ENCODE measurements at regions not wholly inside any gene's neighbourhood (a gene's known extent, or its start where the extent isn't known, plus 50 kb on each side); places are given as distances from the start of the nearest gene placed in this dataset.
"Not testable (repeated sequence)": the region's sequence is repeated elsewhere in the genome, so short reads cannot be mapped to it uniquely, and the experiment has no call there.

GRCh38 chr12:127127897-127128296 is 1139.1 kb upstream of the TMEM132C start:
- TF ChIP-seq CTCF (conservative IDR thresholded peaks at IDR 0.05; ENCODE audit: low read length) = no peak
- TF ChIP-seq EZH2phosphoT487 (IDR thresholded peaks at IDR 0.05; ENCODE audit: borderline replicate concordance, low read depth, low read length) = no peak
- H3K4me3 ChIP-seq (ENCODE audit: low read depth, low read length, poor library complexity, severe bottlenecking) = no peak overlapping the region
- H3K27ac ChIP-seq (ENCODE audit: low read depth, low read length, poor library complexity, severe bottlenecking) = no peak overlapping the region
- no peaks in the 10 kb centered on the region for H3K9me2 ChIP-seq (ENCODE audit: insufficient read depth, low read length)
- H3K36me3 ChIP-seq (ENCODE audit: insufficient read depth, low read length) = no peaks in the 10 kb centered on the region
- ChIA-PET CTCF (ENCODE audit: unreplicated experiment) (no interaction called here), POLR2A (no interaction called here)
- no TSS peak for BruUV-seq (replicated peaks)
- H4K20me1 ChIP-seq (ENCODE audit: insufficient read depth, low read length) = no peaks in the 10 kb centered on the region
- no peaks in the 10 kb centered on the region for H3K79me2 ChIP-seq (ENCODE audit: insufficient read depth, low read depth, low read length)
- H3K4me2 ChIP-seq (ENCODE audit: low read length) = no peak overlapping the region
- H3K4me1 ChIP-seq (ENCODE audit: insufficient read depth, low read length, poor library complexity, severe bottlenecking) = no peaks in the 10 kb centered on the region
- DNase-seq (ENCODE audit: low spot score) = no peak
- intact Hi-C loops (cut with micrococcal nuclease; ENCODE audit: unreplicated experiment) = no loop called here
- H3K9me3 ChIP-seq (ENCODE audit: low read length) = no peaks in the 10 kb centered on the region
- H2AFZ ChIP-seq (ENCODE audit: low read length) = no peak overlapping the region

GRCh38 chr12:127130506-127131124 is 1136.4 kb upstream of the TMEM132C start:
- no peak for DNase-seq (ENCODE audit: low spot score)
- Histone ChIP-seq H4K20me1 (ENCODE audit: insufficient read depth, low read length) (no peaks in the 10 kb centered on the region), H3K79me2 (ENCODE audit: insufficient read depth, low read depth, low read length) (no peaks in the 10 kb centered on the region), H2AFZ (ENCODE audit: low read length) (no peak overlapping the region), H3K9me3 (ENCODE audit: low read length) (no peaks in the 10 kb centered on the region), H3K4me1 (ENCODE audit: insufficient read depth, low read length, poor library complexity, severe bottlenecking) (no peaks in the 10 kb centered on the region), H3K36me3 (ENCODE audit: insufficient read depth, low read length) (no peaks in the 10 kb centered on the region), H3K4me3 (ENCODE audit: low read depth, low read length, poor library complexity, severe bottlenecking) (no peak overlapping the region), H3K9me2 (ENCODE audit: insufficient read depth, low read length) (no peaks in the 10 kb centered on the region), H3K27ac (ENCODE audit: low read depth, low read length, poor library complexity, severe bottlenecking) (no peak overlapping the region), H3K4me2 (ENCODE audit: low read length) (no peak overlapping the region)
- intact Hi-C loops (cut with micrococcal nuclease; ENCODE audit: unreplicated experiment) = no loop called here
- no TSS peak for BruUV-seq (replicated peaks)
- ChIA-PET CTCF (ENCODE audit: unreplicated experiment) (no interaction called here), POLR2A (no interaction called here)
- TF ChIP-seq CTCF (conservative IDR thresholded peaks at IDR 0.05; ENCODE audit: low read length) = no peak
- TF ChIP-seq EZH2phosphoT487 (IDR thresholded peaks at IDR 0.05; ENCODE audit: borderline replicate concordance, low read depth, low read length) = no peak

GRCh38 chr12:127133675-127134335 is 1133.2 kb upstream of the TMEM132C start:
- H3K9me3 ChIP-seq (ENCODE audit: low read length) = no peaks in the 10 kb centered on the region
- H3K4me1 ChIP-seq (ENCODE audit: insufficient read depth, low read length, poor library complexity, severe bottlenecking) = no peaks in the 10 kb centered on the region
- no TSS peak for BruUV-seq (replicated peaks)
- H3K36me3 ChIP-seq (ENCODE audit: insufficient read depth, low read length) = no peaks in the 10 kb centered on the region
- DNase-seq (ENCODE audit: low spot score) = no peak
- no peak overlapping the region for H3K4me2 ChIP-seq (ENCODE audit: low read length)
- POLR2A ChIA-PET = no interaction called here
- no peaks in the 10 kb centered on the region for H3K79me2 ChIP-seq (ENCODE audit: insufficient read depth, low read depth, low read length)
- no peaks in the 10 kb centered on the region for H4K20me1 ChIP-seq (ENCODE audit: insufficient read depth, low read length)
- H3K4me3 ChIP-seq (ENCODE audit: low read depth, low read length, poor library complexity, severe bottlenecking) = no peak overlapping the region
- H2AFZ ChIP-seq (ENCODE audit: low read length) = no peak overlapping the region
- intact Hi-C loops (cut with micrococcal nuclease; ENCODE audit: unreplicated experiment) = no loop called here
- no peaks in the 10 kb centered on the region for H3K9me2 ChIP-seq (ENCODE audit: insufficient read depth, low read length)
- CTCF ChIA-PET (ENCODE audit: unreplicated experiment) = no interaction called here
- TF ChIP-seq CTCF (conservative IDR thresholded peaks at IDR 0.05; ENCODE audit: low read length) = no peak
- TF ChIP-seq EZH2phosphoT487 (IDR thresholded peaks at IDR 0.05; ENCODE audit: borderline replicate concordance, low read depth, low read length) = no peak
- no peak overlapping the region for H3K27ac ChIP-seq (ENCODE audit: low read depth, low read length, poor library complexity, severe bottlenecking)

GRCh38 chr12:127140864-127141484 is 1126.0 kb upstream of the TMEM132C start:
- H4K20me1 ChIP-seq (ENCODE audit: insufficient read depth, low read length); CTCF ChIA-PET (ENCODE audit: unreplicated experiment); H3K36me3 ChIP-seq (ENCODE audit: insufficient read depth, low read length); H3K4me2 ChIP-seq (ENCODE audit: low read length); intact Hi-C loops (cut with micrococcal nuclease; ENCODE audit: unreplicated experiment); DNase-seq (ENCODE audit: low spot score); H2AFZ ChIP-seq (ENCODE audit: low read length); H3K9me2 ChIP-seq (ENCODE audit: insufficient read depth, low read length); H3K9me3 ChIP-seq (ENCODE audit: low read length); BruUV-seq (replicated peaks); H3K4me1 ChIP-seq (ENCODE audit: insufficient read depth, low read length, poor library complexity, severe bottlenecking); H3K4me3 ChIP-seq (ENCODE audit: low read depth, low read length, poor library complexity, severe bottlenecking); H3K27ac ChIP-seq (ENCODE audit: low read depth, low read length, poor library complexity, severe bottlenecking); POLR2A ChIA-PET; H3K79me2 ChIP-seq (ENCODE audit: insufficient read depth, low read depth, low read length): not testable (repeated sequence)
